Astrocyte (in vitro differentiated cells and primary cell): ENCODE measurements at regions not wholly inside any gene's neighbourhood (a gene's known extent, or its start where the extent isn't known, plus 50 kb on each side); places are given as distances from the start of the nearest gene placed in this dataset.

Source experiments
- DNase-seq: peaks from one replicate; pipeline ENCODE4 v3.0.0-alpha.2; 2010; ENCODE audit warnings: low read depth
- FAIRE-seq: peaks from 2 replicates; lab custom pipeline; 2011; peaks lifted over from hg19 to GRCh38; lab: Jason Lieb, UNC
- H2AFZ ChIP-seq: 2 replicates; pipeline ENCODE4 v1.6.0; 2012; ENCODE audit warnings: low read depth, low read length, inconsistent platforms
- H3K27ac ChIP-seq: 2 replicates; pipeline ENCODE4 v1.5.1; 2011; ENCODE audit warnings: low read depth, low read length, inconsistent platforms
- H3K27me3 ChIP-seq: 2 replicates; pipeline ENCODE4 v1.6.0; 2011; ENCODE audit warnings: low read length, inconsistent platforms; ENCODE audit not compliant: insufficient read depth
- H3K36me3 ChIP-seq: 2 replicates; pipeline ENCODE4 v1.5.1; 2011; ENCODE audit warnings: low read length, inconsistent platforms; ENCODE audit not compliant: insufficient read depth
- H3K4me1 ChIP-seq: 2 replicates; pipeline ENCODE4 v1.5.1; 2011; ENCODE audit warnings: low read length, inconsistent platforms; ENCODE audit not compliant: insufficient read depth
- H3K4me2 ChIP-seq: 2 replicates; pipeline ENCODE4 v1.6.0; 2012; ENCODE audit warnings: low read length, inconsistent platforms
- H3K4me3 ChIP-seq: 2 replicates; pipeline ENCODE4 v1.5.1; 2011; ENCODE audit warnings: low read depth, mild to moderate bottlenecking, low read length, inconsistent platforms; ENCODE audit not compliant: insufficient read depth
- H3K79me2 ChIP-seq: 2 replicates; pipeline ENCODE4 v1.6.0; 2012; ENCODE audit warnings: mild to moderate bottlenecking, low read length, inconsistent platforms; ENCODE audit not compliant: insufficient read depth
- H3K9ac ChIP-seq: 2 replicates; pipeline ENCODE4 v1.6.0; 2012; ENCODE audit warnings: mild to moderate bottlenecking, low read length, inconsistent platforms
- H3K9me3 ChIP-seq: 2 replicates; pipeline ENCODE4 v1.5.1; 2012; ENCODE audit warnings: low read depth, mild to moderate bottlenecking, low read length, inconsistent platforms; ENCODE audit not compliant: insufficient read depth
- H4K20me1 ChIP-seq: 2 replicates; pipeline ENCODE4 v1.6.0; 2012; ENCODE audit warnings: low read length, inconsistent platforms; ENCODE audit not compliant: insufficient read depth
- H3K27ac Mint-ChIP-seq: one replicate; pipeline ENCODE4 v1.8.0; 2021; ENCODE audit warnings: mild to moderate bottlenecking, mixed read lengths; ENCODE audit not compliant: unreplicated experiment
- H3K27me3 Mint-ChIP-seq: one replicate; pipeline ENCODE4 v1.8.0; 2021; ENCODE audit warnings: low read depth, mixed read lengths; ENCODE audit not compliant: unreplicated experiment
- H3K36me3 Mint-ChIP-seq: one replicate; pipeline ENCODE4 v1.8.0; 2021; ENCODE audit warnings: low read depth, mixed read lengths; ENCODE audit not compliant: unreplicated experiment
- H3K4me1 Mint-ChIP-seq: one replicate; pipeline ENCODE4 v1.8.0; 2021; ENCODE audit warnings: low read depth, mixed read lengths; ENCODE audit not compliant: unreplicated experiment
- H3K4me3 Mint-ChIP-seq: one replicate; pipeline ENCODE4 v1.8.0; 2021; ENCODE audit warnings: mild to moderate bottlenecking, moderate library complexity, mixed read lengths; ENCODE audit not compliant: unreplicated experiment
- H3K9me3 Mint-ChIP-seq: one replicate; pipeline ENCODE4 v1.8.0; 2021; ENCODE audit warnings: mild to moderate bottlenecking, mixed read lengths; ENCODE audit not compliant: unreplicated experiment
- EZH2 ChIP-seq: IDR thresholded peaks from 2 replicates; pipeline ENCODE4 v1.6.1; 2012; ENCODE audit warnings: mild to moderate bottlenecking, low read length, inconsistent platforms; ENCODE audit not compliant: insufficient read depth
- TF ChIP-seq, protein P1 (sequence below): IDR thresholded peaks from 2 replicates; pipeline ENCODE4 v1.5.1; 2011; ENCODE audit warnings: low read depth, mild to moderate bottlenecking, inconsistent platforms, low read length, moderate library complexity; ENCODE audit not compliant: insufficient read depth

GRCh38 chr12:88931598-88931997 lies 351.3 kb upstream of the KITLG start:
- no peaks in the 10 kb centered on the region for H3K27me3 Mint-ChIP-seq
- Histone ChIP-seq H2AFZ (no peak overlapping the region), H3K4me1 (peaks cover 5% of the 10 kb centered on the region), H3K27me3 (no peaks in the 10 kb centered on the region), H3K27ac (no peak overlapping the region), H4K20me1 (no peaks in the 10 kb centered on the region), H3K79me2 (no peaks in the 10 kb centered on the region), H3K4me2 (no peak overlapping the region), H3K36me3 (no peaks in the 10 kb centered on the region), H3K9me3 (no peaks in the 10 kb centered on the region), H3K9ac (no peak overlapping the region), H3K4me3 (no peak overlapping the region)
- DNase-seq (peak; percentile 26), FAIRE-seq (no peak)
- H3K4me3 Mint-ChIP-seq, result no peak overlapping the region
- no peaks in the 10 kb centered on the region for H3K9me3 Mint-ChIP-seq
- H3K27ac Mint-ChIP-seq, result no peak overlapping the region
- TF ChIP-seq, protein P1, sequence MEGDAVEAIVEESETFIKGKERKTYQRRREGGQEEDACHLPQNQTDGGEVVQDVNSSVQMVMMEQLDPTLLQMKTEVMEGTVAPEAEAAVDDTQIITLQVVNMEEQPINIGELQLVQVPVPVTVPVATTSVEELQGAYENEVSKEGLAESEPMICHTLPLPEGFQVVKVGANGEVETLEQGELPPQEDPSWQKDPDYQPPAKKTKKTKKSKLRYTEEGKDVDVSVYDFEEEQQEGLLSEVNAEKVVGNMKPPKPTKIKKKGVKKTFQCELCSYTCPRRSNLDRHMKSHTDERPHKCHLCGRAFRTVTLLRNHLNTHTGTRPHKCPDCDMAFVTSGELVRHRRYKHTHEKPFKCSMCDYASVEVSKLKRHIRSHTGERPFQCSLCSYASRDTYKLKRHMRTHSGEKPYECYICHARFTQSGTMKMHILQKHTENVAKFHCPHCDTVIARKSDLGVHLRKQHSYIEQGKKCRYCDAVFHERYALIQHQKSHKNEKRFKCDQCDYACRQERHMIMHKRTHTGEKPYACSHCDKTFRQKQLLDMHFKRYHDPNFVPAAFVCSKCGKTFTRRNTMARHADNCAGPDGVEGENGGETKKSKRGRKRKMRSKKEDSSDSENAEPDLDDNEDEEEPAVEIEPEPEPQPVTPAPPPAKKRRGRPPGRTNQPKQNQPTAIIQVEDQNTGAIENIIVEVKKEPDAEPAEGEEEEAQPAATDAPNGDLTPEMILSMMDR, result no peak
- no peak for TF ChIP-seq EZH2
- H3K4me1 Mint-ChIP-seq, result peaks cover 11% of the 10 kb centered on the region
- no peaks in the 10 kb centered on the region for H3K36me3 Mint-ChIP-seq

DNA sequence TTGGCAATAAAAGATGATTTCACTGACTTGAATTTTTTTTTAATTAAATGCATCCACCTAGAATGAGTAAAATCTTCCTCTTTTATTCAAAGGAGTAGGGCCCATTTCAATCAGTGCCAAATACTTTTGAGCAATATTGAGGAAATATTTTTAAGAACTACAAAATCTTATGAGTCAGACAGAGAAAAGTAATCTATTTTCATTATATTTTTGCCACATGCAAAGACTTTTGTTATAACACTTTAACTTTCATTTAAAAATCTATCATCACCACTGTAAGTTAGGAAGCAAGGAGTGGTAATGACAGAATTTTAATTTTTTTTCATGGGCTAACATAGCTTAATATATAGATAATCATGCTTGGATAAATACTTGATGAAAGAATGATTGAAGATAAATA lies 345.2 kb upstream of the KITLG start:
- Mint-ChIP-seq H3K36me3 (no peaks in the 10 kb centered on the region), H3K27ac (peak overlapping the region; percentile 34), H3K9me3 (no peaks in the 10 kb centered on the region), H3K4me3 (no peak overlapping the region), H3K4me1 (peaks cover 14% of the 10 kb centered on the region), H3K27me3 (no peaks in the 10 kb centered on the region)
- H2AFZ ChIP-seq, result no peak overlapping the region
- no peaks in the 10 kb centered on the region for H3K9me3 ChIP-seq
- no peaks in the 10 kb centered on the region for H3K27me3 ChIP-seq
- DNase-seq, result peak; percentile 4
- peak overlapping the region; percentile 85 for H3K27ac ChIP-seq
- peaks cover 18% of the 10 kb centered on the region for H3K4me1 ChIP-seq
- H3K9ac ChIP-seq, result no peak overlapping the region
- no peaks in the 10 kb centered on the region for H3K36me3 ChIP-seq
- H3K4me3 ChIP-seq, result no peak overlapping the region
- peak overlapping the region; percentile 72 for H3K4me2 ChIP-seq
- TF ChIP-seq, protein P1, result no peak
- TF ChIP-seq EZH2, result no peak
- no peaks in the 10 kb centered on the region for H3K79me2 ChIP-seq
- no peak for FAIRE-seq
- H4K20me1 ChIP-seq, result no peaks in the 10 kb centered on the region

DNA sequence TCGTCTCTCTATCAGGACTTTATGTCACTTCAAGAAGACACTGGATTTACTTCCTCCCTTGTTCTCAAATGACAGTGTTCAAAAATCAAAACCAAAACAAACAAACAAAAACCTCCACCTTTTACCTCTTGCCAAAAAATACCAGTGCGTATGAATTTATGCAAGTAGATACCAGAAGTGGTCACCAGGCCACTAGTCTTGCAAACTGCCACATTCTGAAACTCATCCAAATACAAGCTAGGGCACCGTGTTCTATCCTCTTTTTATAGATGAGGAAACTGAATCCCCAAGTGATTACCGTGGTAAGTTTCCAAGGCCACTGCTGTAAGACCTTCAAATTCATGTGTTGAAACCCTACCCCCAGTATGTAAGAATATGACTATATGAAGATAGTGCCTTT lies 343.9 kb upstream of the KITLG start:
- Mint-ChIP-seq H3K27me3 (no peaks in the 10 kb centered on the region), H3K27ac (no peak overlapping the region), H3K4me3 (no peak overlapping the region), H3K9me3 (no peaks in the 10 kb centered on the region), H3K36me3 (no peaks in the 10 kb centered on the region), H3K4me1 (peaks cover 14% of the 10 kb centered on the region)
- H4K20me1 ChIP-seq, result no peaks in the 10 kb centered on the region
- DNase-seq (no peak), FAIRE-seq (peak; percentile 9)
- no peak for TF ChIP-seq EZH2
- peaks cover 18% of the 10 kb centered on the region for H3K4me1 ChIP-seq
- H3K27ac ChIP-seq, result no peak overlapping the region
- no peaks in the 10 kb centered on the region for H3K79me2 ChIP-seq
- no peak overlapping the region for H3K4me3 ChIP-seq
- H3K9ac ChIP-seq, result no peak overlapping the region
- H3K27me3 ChIP-seq, result no peaks in the 10 kb centered on the region
- H2AFZ ChIP-seq, result no peak overlapping the region
- no peaks in the 10 kb centered on the region for H3K36me3 ChIP-seq
- H3K4me2 ChIP-seq, result no peak overlapping the region
- H3K9me3 ChIP-seq, result no peaks in the 10 kb centered on the region
